ENCODE measurements at regions not wholly inside any gene's neighbourhood (a gene's known extent, or its start where the extent isn't known, plus 50 kb on each side); places are given as distances from the start of the nearest gene placed in this dataset.

GRCh38 chr4:89439533-89439932, 131.9 kb upstream of the GPRIN3 start:
- no peak for TF ChIP-seq CTCF (IDR thresholded peaks at IDR 0.05)
- TF ChIP-seq POLR2A (IDR thresholded peaks at IDR 0.05): no peak
